NCI-H2196 (cell line): ENCODE measurements at regions not wholly inside any gene's neighbourhood (a gene's known extent, or its start where the extent isn't known, plus 50 kb on each side); places are given as distances from the start of the nearest gene placed in this dataset.

Experiments used
- DNase-seq: peaks from one replicate; lab custom pipeline; 2025; ENCODE audit not compliant: unreplicated experiment; lab: John Stamatoyannopoulos, UW

DNA sequence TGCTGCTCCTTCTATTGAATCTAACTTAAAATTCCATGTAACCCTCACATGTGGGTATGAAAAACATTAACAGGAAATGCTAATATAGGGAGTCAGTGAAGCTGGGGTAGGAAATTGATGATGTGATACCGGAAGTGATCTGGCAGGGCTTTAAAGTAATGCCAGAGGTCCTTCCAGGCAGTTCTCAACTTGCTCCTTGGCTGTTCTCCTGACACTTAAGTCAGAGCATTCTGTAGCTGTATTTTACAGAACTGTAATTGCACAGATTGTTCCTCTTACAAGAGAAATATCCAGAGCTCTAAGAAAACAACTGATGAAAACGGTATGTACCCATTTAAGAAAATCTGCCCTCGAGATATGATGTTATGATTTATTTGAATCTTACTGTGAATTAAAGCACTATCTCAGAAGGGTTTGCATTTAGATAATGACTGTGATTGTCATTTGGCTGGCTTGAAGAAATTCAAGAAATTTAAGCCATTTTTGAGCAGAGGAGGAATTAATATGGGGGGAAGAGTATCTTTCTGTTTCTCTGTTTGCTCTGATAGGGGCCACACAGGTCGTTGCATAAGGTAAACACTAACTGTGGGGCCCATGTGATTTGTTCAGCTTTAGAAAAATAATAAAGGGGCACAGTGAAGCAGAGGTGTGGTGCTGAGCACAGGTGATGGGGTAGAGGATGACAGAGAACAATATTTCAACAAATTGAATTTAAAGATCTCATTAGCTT, 88.4 kb downstream of the BBS10 start:
- DNase-seq, result no peak

GRCh38 chr12:76259106-76259505, 89.1 kb downstream of the BBS10 start:
- no peak for DNase-seq

- no peak for DNase-seq
Measured at GRCh38 chr12:76256904-76257303, 91.3 kb downstream of the BBS10 start.

DNA sequence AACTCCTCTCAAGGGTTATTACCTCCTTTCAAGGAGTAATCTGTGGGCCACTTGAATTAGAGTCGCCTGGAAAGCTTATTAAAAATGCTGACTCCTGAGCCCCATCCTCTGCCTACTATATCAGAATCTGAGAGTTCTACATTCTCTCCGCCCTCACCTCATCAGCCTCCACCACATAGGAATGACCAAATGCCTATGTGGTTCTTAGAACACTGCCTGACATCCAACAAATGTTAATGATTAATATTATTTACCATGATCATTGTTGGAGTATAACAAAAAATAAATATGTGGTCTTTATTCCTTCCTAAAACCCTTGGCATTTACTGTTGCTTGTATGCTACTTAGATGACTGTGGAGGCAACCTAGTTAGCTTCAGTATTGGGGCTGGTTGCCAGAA, 91.9 kb downstream of the BBS10 start:
- DNase-seq, result no peak

DNA sequence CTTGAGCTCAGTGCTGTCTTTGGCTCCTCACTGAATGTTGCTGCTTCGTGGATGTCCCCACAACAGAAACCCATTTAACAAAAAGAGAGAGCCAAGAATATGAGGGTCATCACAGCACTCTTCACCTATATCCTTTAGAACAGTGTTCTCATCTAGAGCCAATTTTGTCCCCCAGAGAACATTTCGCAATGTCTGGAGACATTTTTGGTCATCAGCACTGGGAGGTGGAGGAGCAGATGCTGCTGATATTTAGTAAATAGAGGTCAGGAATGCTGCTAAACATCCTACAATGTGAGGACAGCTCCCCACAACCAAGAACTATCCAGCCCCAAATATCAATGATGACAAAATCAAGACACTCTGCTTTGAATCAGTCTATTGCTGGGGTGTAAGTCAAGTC, 92.5 kb downstream of the BBS10 start:
- DNase-seq, result no peak

GRCh38 chr12:76255281-76255680, 92.9 kb downstream of the BBS10 start:
- DNase-seq, result no peak

DNA sequence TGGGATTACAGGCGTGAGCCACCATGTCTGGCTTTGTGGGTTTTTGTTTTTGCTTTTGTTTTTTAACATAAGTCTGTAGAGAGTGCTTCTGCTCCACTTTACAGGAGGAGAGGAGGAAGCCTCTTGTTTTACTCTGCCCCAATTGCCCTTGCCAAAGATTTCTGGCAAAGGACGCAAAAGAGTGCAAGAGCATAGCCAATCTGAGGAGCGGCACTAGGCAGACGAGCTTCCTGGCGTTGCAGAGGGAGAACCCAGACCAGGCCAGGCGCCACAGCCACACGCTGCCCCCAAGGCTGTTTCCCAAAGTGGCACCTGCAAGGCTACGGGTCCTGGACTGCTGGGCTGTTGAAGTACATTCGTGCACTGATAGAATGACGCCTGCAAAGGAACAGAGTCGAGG, 96.2 kb downstream of the BBS10 start:
- DNase-seq, result no peak

DNA sequence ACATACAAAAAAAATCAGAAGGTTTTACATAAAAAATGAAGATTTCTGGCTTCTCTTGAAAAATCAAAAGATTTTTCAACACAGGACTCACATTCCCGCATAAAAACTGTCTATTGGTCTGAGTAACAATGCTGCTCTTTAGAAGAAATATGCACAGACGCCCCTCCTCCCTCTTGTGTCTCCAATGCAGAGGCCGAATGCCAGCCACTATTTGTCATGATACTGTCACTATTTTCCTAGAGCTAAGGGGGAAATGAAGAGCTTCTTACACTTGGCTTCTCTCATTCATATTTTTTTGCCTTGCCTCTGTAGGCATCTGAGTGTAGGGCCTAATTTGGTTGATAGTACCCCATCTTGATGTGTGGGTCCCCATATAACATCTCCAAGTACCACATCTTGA, 98.0 kb downstream of the BBS10 start:
- DNase-seq, result no peak

DNA sequence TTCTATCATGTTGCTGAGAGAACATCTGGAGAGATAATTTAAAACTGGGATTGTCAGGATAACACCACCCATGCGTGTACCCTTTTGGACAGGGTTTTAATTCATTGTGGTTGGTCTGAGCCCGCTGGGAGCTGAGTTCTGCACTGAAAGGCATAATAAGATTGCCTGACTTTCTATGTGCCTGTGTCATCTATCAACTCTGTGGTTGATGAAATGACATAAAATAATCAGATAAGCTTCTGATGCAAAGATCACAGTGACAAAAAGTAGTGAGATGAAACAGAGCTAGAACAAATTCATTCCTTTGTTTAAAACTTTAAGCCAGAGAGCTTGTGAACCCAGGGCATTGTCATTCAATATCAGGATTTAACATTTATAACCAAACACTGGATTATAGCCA, 98.7 kb downstream of the BBS10 start:
- DNase-seq, result no peak

DNA sequence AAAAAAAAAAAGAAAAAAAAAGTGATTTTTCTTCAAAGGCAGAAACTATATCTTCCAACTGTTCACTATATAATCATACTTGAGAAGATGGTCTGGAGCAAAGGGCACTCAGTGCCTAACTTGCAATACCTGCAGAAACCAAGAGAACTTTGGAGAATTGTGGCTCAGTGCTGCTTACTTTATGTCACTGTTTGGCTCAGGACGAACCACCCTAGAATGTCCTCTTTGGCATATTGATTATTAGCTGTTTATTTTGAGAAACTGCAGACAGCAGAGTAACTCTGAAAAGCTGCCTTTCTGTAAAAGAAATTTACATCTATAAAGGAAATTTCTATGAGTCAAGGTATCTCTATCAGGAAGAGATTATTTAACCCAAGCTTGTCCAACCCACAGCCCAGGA, 100.2 kb downstream of the BBS10 start:
- no peak for DNase-seq

DNA sequence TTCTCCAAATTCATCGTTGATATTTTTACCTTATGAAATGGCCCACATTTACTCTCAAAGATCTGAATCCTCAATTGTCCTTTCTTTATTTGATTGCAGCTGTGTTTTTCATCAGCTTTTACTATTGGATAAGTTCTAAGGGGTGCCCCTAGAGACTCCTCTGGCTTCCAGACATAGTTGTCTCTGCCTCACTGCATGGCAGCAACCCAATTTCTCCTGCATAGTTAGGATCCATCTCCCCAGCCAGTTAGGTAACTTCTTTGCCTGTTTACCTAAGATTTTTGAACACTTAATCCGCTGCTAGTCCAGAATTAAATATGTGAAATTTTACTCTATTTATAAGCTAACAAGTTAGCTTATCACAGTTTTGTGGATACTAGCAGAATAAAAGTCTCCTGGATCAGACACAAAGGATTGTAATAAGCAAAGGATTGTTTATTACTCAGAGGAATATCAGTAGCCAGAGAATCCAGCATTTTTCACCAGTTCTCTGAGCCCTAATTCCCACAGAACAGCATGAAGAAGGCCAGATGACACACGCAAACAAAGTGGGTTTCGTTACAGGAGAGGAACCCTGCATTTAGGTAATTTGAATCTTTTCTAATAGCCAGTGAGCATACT, 101.1 kb downstream of the BBS10 start:
- DNase-seq, result no peak

- no peak for DNase-seq
Measured at GRCh38 chr12:76246611-76247010, 101.6 kb downstream of the BBS10 start.

GRCh38 chr12:76244300-76244699, 103.9 kb downstream of the BBS10 start:
- no peak for DNase-seq

DNA sequence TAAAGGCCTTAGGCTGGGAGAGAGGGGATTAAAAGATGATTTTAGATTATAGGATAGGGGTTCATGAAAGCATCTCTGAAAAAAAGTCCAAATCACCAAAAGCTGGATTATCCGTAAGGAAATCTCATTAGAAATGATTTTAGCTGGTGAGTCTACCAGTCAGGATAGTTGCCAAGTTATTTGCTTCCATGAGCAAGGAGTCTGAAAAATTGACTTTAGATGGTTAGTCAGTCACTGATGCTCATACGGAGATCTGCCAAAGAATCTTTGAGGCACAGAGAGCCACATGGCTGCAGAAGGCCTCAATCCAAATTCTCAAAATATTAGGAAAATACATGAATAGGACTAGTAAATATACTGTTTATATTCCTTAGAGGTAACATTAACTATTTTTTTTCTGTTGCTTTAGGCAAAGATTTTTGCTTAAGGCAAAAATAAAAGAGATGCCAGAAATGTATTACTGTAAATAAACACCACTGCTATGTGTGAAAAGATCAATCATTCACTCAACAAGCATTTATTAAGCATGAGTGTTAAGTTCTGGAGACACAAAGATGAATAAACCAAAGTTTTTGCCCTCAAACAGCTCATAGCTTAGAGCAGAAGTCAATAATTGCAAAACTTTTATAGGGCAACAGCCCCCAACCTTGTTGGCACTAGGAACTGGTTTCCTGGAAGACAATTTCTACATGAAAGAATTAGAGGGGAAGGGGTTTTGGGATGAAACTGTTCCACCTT, 105.2 kb downstream of the BBS10 start:
- DNase-seq, result no peak

- no peak for DNase-seq
Measured at GRCh38 chr12:76241371-76241770, 106.8 kb downstream of the BBS10 start.

DNA sequence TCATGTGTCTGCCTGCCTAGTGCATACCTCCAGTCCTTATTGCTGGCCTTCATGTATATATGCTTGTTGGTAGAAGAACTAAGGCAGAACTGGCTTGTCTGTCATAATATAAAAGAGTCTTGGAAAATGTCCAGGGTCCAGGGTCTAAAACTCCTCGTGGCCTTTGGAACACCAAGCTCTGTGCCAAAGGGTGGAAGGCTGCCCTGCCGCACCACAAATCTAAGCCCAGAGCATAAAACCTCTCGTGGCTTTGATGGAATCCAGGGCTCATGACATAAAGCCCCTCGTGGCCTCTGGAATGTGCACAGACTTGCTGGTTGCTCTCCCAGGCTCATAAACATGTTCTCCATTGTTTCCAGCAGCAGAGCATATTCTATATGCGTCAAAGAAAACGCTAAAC, 107.9 kb downstream of the BBS10 start:
- no peak for DNase-seq

DNA sequence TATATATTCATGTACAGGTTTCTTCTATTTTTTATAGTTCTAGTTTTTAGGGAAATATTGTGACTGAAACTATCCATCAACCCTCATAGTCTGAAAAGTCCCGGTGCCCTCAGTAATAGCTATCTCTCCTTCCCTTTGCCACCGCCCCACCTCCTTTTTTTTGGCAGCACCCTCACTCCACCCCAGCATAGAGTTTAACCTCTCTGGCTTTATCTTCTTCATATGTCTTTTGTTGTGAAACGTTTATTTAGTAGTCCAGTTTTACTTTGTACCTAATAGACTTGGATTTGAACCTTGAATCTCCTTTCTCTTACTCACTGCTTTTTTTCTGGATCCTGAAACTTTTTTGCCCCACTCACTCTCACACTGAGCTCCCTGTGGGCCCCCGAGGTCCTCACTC, 109.5 kb downstream of the BBS10 start:
- DNase-seq, result no peak

DNA sequence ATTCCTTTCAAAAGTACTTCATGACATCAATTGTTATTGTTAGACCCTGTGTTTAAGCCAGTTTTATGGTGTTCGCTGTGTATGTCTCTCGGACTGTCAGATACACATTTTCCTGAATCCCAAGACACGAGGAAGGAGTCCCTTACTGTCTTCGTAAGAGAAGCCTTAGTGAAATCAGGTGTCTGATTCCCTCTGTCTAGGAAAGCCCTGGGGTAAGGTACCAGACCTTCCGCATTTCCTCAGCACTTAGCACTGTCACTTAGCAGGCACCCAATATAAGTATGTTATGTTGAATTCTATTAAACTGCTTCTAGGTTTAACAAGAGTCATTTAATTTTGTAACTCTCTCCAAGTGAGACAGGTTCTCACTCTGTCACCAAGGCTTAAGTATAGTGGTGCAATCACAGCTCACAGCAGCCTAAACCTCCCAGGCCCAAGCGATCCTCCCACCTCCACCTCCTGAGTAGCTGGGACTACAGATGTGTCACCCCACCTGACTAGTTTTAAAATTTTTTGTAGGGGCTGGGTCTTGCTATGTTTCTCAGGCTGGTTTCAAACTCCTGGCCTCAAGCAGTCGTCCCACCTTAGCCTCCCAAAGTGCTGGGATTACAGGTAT, 111.0 kb downstream of the BBS10 start:
- no peak for DNase-seq

- no peak for DNase-seq
Measured at GRCh38 chr12:76236640-76237039, 111.6 kb downstream of the BBS10 start.

GRCh38 chr12:76234741-76235140, 113.5 kb downstream of the BBS10 start:
- DNase-seq, result no peak

GRCh38 chr12:76232013-76232412, 116.2 kb downstream of the BBS10 start:
- DNase-seq, result no peak

GRCh38 chr12:76226956-76227355, 121.3 kb downstream of the BBS10 start:
- no peak for DNase-seq
